ENCODE measurements at regions not wholly inside any gene's neighbourhood (a gene's known extent, or its start where the extent isn't known, plus 50 kb on each side); places are given as distances from the start of the nearest gene placed in this dataset.

- TF ChIP-seq RAD21 (IDR thresholded peaks at IDR 0.05; ENCODE audit: low read depth): peak; percentile 36; the same call in 1 of the 2 replicates
- TF ChIP-seq EGR1 (IDR thresholded peaks at IDR 0.05): no peak
These were observed 126.4 kb downstream of the KDR start for GRCh38 chr4:54999003-54999402.

- TF ChIP-seq RAD21 (IDR thresholded peaks at IDR 0.05; ENCODE audit: low read depth) (no peak), MAX (IDR thresholded peaks at IDR 0.05) (no peak), EP300 (IDR thresholded peaks at IDR 0.05; ENCODE audit: borderline replicate concordance) (no peak), TCF12 (IDR thresholded peaks at IDR 0.05; ENCODE audit: low read depth) (no peak), TAF1 (IDR thresholded peaks at IDR 0.05; ENCODE audit: low read depth) (no peak), EGR1 (IDR thresholded peaks at IDR 0.05) (no peak)
These were observed 133.1 kb downstream of the KDR start for GRCh38 chr4:54992266-54992665.

- TF ChIP-seq TCF12 (IDR thresholded peaks at IDR 0.05; ENCODE audit: low read depth): no peak
- no peak for TF ChIP-seq TAF1 (IDR thresholded peaks at IDR 0.05; ENCODE audit: low read depth)
- no peak for TF ChIP-seq TEAD4 (IDR thresholded peaks at IDR 0.05)
- no peak for TF ChIP-seq USF1 (IDR thresholded peaks at IDR 0.05)
- TF ChIP-seq EP300 (IDR thresholded peaks at IDR 0.05; ENCODE audit: borderline replicate concordance): no peak
- TF ChIP-seq ZBTB7A (IDR thresholded peaks at IDR 0.05; ENCODE audit: low read depth): no peak
- no peak for TF ChIP-seq CEBPB (IDR thresholded peaks at IDR 0.05)
- TF ChIP-seq FOXM1 (IDR thresholded peaks at IDR 0.05; ENCODE audit: borderline replicate concordance, low read depth): no peak
- TF ChIP-seq CREB1 (IDR thresholded peaks at IDR 0.05; ENCODE audit: low read depth): no peak
- TF ChIP-seq YY1 (IDR thresholded peaks at IDR 0.05; ENCODE audit: low read depth): no peak
- TF ChIP-seq MAX (IDR thresholded peaks at IDR 0.05): no peak
- TF ChIP-seq REST (IDR thresholded peaks at IDR 0.05; ENCODE audit: low read depth): no peak
- no peak for TF ChIP-seq NFIC (IDR thresholded peaks at IDR 0.05)
- TF ChIP-seq EGR1 (IDR thresholded peaks at IDR 0.05): no peak
- no peak for TF ChIP-seq RAD21 (IDR thresholded peaks at IDR 0.05; ENCODE audit: low read depth)
These were observed 136.7 kb downstream of the KDR start for GRCh38 chr4:54988655-54989054.

GRCh38 chr4:54986095-54986846 is 139.1 kb downstream of the KDR start:
- TF ChIP-seq ZBTB7A (IDR thresholded peaks at IDR 0.05; ENCODE audit: low read depth) (no peak), TAF1 (IDR thresholded peaks at IDR 0.05; ENCODE audit: low read depth) (no peak), EP300 (IDR thresholded peaks at IDR 0.05; ENCODE audit: borderline replicate concordance) (no peak), MAX (IDR thresholded peaks at IDR 0.05) (no peak), TCF12 (IDR thresholded peaks at IDR 0.05; ENCODE audit: low read depth) (no peak), YY1 (IDR thresholded peaks at IDR 0.05; ENCODE audit: low read depth) (no peak), USF1 (IDR thresholded peaks at IDR 0.05) (no peak), REST (IDR thresholded peaks at IDR 0.05; ENCODE audit: low read depth) (no peak), RAD21 (IDR thresholded peaks at IDR 0.05; ENCODE audit: low read depth) (no peak), TEAD4 (IDR thresholded peaks at IDR 0.05) (no peak), NFIC (IDR thresholded peaks at IDR 0.05) (no peak), CREB1 (IDR thresholded peaks at IDR 0.05; ENCODE audit: low read depth) (no peak)

- no peak for TF ChIP-seq ZBTB7A (IDR thresholded peaks at IDR 0.05; ENCODE audit: low read depth)
- TF ChIP-seq TAF1 (IDR thresholded peaks at IDR 0.05; ENCODE audit: low read depth): no peak
- no peak for TF ChIP-seq REST (IDR thresholded peaks at IDR 0.05; ENCODE audit: low read depth)
- TF ChIP-seq EP300 (IDR thresholded peaks at IDR 0.05; ENCODE audit: borderline replicate concordance): no peak
- no peak for TF ChIP-seq TEAD4 (IDR thresholded peaks at IDR 0.05)
- no peak for TF ChIP-seq TCF12 (IDR thresholded peaks at IDR 0.05; ENCODE audit: low read depth)
- TF ChIP-seq MAX (IDR thresholded peaks at IDR 0.05): no peak
- TF ChIP-seq EGR1 (IDR thresholded peaks at IDR 0.05): no peak
- no peak for TF ChIP-seq CREB1 (IDR thresholded peaks at IDR 0.05; ENCODE audit: low read depth)
- TF ChIP-seq CEBPB (IDR thresholded peaks at IDR 0.05): no peak
- no peak for TF ChIP-seq YY1 (IDR thresholded peaks at IDR 0.05; ENCODE audit: low read depth)
- no peak for TF ChIP-seq FOXM1 (IDR thresholded peaks at IDR 0.05; ENCODE audit: borderline replicate concordance, low read depth)
- no peak for TF ChIP-seq USF1 (IDR thresholded peaks at IDR 0.05)
- no peak for TF ChIP-seq RAD21 (IDR thresholded peaks at IDR 0.05; ENCODE audit: low read depth)
- no peak for TF ChIP-seq NFIC (IDR thresholded peaks at IDR 0.05)
These were observed 148.7 kb downstream of the KDR start for GRCh38 chr4:54976682-54977081.

Data from Ishikawa (cell line).